HL-60 (cell line): ENCODE measurements at regions not wholly inside any gene's neighbourhood (a gene's known extent, or its start where the extent isn't known, plus 50 kb on each side); places are given as distances from the start of the nearest gene placed in this dataset.
A peak's percentile ranks its signal among the peaks of the same experiment; 100 is the strongest.

ENCODE experiments used
- DNase-seq, 2 experiments: peaks; one replicate each; pipeline ENCODE4 v3.0.0-alpha.2; 2010 to 2020; ENCODE audit warnings: low read depth in 1 of 2, low spot score in 1 of 2
- H3K27ac ChIP-seq: fragments of 250-450 bp; sonication (Bioruptor Pico); replicated peaks from 2 replicates; pipeline ENCODE4 v1.5.1; 2020; ENCODE audit warnings: mild to moderate bottlenecking, moderate library complexity
- H3K27me3 ChIP-seq: fragments of 250-450 bp; sonication (Bioruptor Pico); 2 replicates; pipeline ENCODE4 v1.5.1; 2021; ENCODE audit warnings: mild to moderate bottlenecking, moderate library complexity; ENCODE audit not compliant: insufficient read depth, poor library complexity, severe bottlenecking
- H3K4me3 ChIP-seq: replicated peaks from 2 replicates; pipeline ENCODE4 v1.5.1; 2011; ENCODE audit warnings: mild to moderate bottlenecking, control low read depth, low read length; ENCODE audit not compliant: insufficient read depth
- CTCF ChIP-seq: IDR thresholded peaks from one replicate; pipeline ENCODE4 v1.5.1; 2011; ENCODE audit warnings: low read length, control low read depth, inconsistent platforms; ENCODE audit not compliant: insufficient read depth
- GABPA ChIP-seq: IDR thresholded peaks from 2 replicates; pipeline ENCODE4 v1.6.1; 2012; ENCODE audit warnings: low read depth
- POLR2AphosphoS5 ChIP-seq: IDR thresholded peaks from 2 replicates; pipeline ENCODE4 v1.6.1; 2012; ENCODE audit warnings: low read depth
- REST ChIP-seq: IDR thresholded peaks from 2 replicates; pipeline ENCODE4 v1.6.1; 2012; ENCODE audit warnings: low read depth; ENCODE audit not compliant: insufficient replicate concordance
- SPI1 ChIP-seq: IDR thresholded peaks from 2 replicates; pipeline ENCODE4 v1.6.1; 2012; ENCODE audit warnings: low read depth, mild to moderate bottlenecking, borderline replicate concordance

GRCh38 chr10:23630885-23631284 is 192.0 kb downstream of the OTUD1 start:
- Histone ChIP-seq H3K27ac (no peak overlapping the region), H3K27me3 (no peaks in the 10 kb centered on the region), H3K4me3 (no peak overlapping the region)
- no peak for TF ChIP-seq CTCF
- no peak for TF ChIP-seq SPI1
- no peak for TF ChIP-seq GABPA
- no peak for TF ChIP-seq REST
- no peak for TF ChIP-seq POLR2AphosphoS5
- no peak for DNase-seq

GRCh38 chr10:23643111-23643780 is 204.4 kb downstream of the OTUD1 start:
- no peak for TF ChIP-seq REST
- no peak for TF ChIP-seq CTCF
- peak; percentile 93 for TF ChIP-seq SPI1
- no peak for TF ChIP-seq GABPA
- TF ChIP-seq POLR2AphosphoS5: 0 out of 2 replicates have a peak, but pooled peaks have one; percentile 36
- no peak overlapping the region for H3K4me3 ChIP-seq
- peak overlapping the region; percentile 31; the same call in 1 of the 2 replicates for H3K27ac ChIP-seq
- no peaks in the 10 kb centered on the region for H3K27me3 ChIP-seq
- DNase-seq: peak; percentile 63 to 82

GRCh38 chr10:23648618-23649017 is 209.7 kb downstream of the OTUD1 start:
- DNase-seq: no peak
- H3K27me3 ChIP-seq: no peaks in the 10 kb centered on the region
- no peak overlapping the region for H3K27ac ChIP-seq
- H3K4me3 ChIP-seq: no peak overlapping the region
- TF ChIP-seq SPI1 (no peak), GABPA (no peak), CTCF (no peak), REST (no peak), POLR2AphosphoS5 (no peak)
